ENCODE measurements at regions not wholly inside any gene's neighbourhood (a gene's known extent, or its start where the extent isn't known, plus 50 kb on each side); places are given as distances from the start of the nearest gene placed in this dataset.

DNA sequence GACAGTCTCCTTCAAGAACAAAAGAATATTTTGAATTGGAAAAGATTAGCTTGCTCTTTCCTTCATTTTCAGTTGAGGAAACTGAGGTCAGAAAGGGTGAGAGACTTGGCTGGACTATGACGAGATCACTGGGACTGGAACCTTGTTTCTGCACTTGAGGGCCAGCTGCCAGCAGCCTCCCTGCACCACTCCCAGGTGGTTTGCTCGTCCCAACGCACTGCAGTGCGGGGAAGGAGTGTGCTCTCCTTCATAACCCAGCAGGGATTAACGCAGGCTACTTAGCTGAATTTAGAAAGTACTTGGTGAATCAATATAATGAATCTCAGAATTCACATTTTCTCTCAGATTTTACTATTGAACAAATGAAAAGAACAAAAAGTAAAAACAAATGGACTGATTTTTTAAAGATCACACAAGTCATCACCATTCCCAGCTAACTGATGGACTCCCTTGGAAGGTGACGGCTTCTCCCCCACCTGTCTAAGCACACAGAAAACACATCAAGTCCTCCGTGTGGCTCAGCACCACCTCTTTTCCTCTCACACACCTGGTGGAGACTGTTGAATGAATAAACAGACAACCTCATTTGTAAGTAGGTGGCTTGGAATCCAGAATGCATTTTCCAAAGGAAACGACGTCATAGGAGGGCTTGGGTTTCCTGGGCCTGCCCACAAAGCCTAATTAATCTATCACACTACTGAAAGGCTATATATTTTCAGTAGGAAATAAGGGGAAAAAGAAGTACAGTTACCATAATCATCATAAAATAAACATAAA lies 121.0 kb downstream of the QRSL1 start:
- TF ChIP-seq NR2C2 (IDR thresholded peaks at IDR 0.05; ENCODE audit: borderline replicate concordance, control insufficient read depth, insufficient read length, low read depth) = no peak
- no peak for TF ChIP-seq HDAC2 (IDR thresholded peaks at IDR 0.05)
- no peak for TF ChIP-seq POLR2AphosphoS5 (IDR thresholded peaks at IDR 0.05; ENCODE audit: low read length)
- no peak for TF ChIP-seq CHD1 (IDR thresholded peaks at IDR 0.05; ENCODE audit: low read depth, low read length)
- TF ChIP-seq, protein P1, sequence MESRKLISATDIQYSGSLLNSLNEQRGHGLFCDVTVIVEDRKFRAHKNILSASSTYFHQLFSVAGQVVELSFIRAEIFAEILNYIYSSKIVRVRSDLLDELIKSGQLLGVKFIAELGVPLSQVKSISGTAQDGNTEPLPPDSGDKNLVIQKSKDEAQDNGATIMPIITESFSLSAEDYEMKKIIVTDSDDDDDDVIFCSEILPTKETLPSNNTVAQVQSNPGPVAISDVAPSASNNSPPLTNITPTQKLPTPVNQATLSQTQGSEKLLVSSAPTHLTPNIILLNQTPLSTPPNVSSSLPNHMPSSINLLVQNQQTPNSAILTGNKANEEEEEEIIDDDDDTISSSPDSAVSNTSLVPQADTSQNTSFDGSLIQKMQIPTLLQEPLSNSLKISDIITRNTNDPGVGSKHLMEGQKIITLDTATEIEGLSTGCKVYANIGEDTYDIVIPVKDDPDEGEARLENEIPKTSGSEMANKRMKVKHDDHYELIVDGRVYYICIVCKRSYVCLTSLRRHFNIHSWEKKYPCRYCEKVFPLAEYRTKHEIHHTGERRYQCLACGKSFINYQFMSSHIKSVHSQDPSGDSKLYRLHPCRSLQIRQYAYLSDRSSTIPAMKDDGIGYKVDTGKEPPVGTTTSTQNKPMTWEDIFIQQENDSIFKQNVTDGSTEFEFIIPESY (IDR thresholded peaks at IDR 0.05) = no peak
- no peak for TF ChIP-seq JUND (IDR thresholded peaks at IDR 0.05; ENCODE audit: low read depth, low read length)
- TF ChIP-seq EZH2 (IDR thresholded peaks at IDR 0.05; ENCODE audit: borderline replicate concordance, control insufficient read depth, low read depth, low read length) = no peak
- TF ChIP-seq TAF1 (IDR thresholded peaks at IDR 0.05; ENCODE audit: borderline replicate concordance, low read depth, low read length) = no peak
- no peak for TF ChIP-seq BACH1 (IDR thresholded peaks at IDR 0.05; ENCODE audit: borderline replicate concordance)
- TF ChIP-seq, protein P2, sequence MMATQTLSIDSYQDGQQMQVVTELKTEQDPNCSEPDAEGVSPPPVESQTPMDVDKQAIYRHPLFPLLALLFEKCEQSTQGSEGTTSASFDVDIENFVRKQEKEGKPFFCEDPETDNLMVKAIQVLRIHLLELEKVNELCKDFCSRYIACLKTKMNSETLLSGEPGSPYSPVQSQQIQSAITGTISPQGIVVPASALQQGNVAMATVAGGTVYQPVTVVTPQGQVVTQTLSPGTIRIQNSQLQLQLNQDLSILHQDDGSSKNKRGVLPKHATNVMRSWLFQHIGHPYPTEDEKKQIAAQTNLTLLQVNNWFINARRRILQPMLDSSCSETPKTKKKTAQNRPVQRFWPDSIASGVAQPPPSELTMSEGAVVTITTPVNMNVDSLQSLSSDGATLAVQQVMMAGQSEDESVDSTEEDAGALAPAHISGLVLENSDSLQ (IDR thresholded peaks at IDR 0.05) = no peak
- TF ChIP-seq YY1 (IDR thresholded peaks at IDR 0.05; ENCODE audit: low read depth, low read length) = no peak
- no peak for TF ChIP-seq MEF2A (IDR thresholded peaks at IDR 0.05; ENCODE audit: insufficient read depth, low read depth, low read length)
- TF ChIP-seq, protein P3, sequence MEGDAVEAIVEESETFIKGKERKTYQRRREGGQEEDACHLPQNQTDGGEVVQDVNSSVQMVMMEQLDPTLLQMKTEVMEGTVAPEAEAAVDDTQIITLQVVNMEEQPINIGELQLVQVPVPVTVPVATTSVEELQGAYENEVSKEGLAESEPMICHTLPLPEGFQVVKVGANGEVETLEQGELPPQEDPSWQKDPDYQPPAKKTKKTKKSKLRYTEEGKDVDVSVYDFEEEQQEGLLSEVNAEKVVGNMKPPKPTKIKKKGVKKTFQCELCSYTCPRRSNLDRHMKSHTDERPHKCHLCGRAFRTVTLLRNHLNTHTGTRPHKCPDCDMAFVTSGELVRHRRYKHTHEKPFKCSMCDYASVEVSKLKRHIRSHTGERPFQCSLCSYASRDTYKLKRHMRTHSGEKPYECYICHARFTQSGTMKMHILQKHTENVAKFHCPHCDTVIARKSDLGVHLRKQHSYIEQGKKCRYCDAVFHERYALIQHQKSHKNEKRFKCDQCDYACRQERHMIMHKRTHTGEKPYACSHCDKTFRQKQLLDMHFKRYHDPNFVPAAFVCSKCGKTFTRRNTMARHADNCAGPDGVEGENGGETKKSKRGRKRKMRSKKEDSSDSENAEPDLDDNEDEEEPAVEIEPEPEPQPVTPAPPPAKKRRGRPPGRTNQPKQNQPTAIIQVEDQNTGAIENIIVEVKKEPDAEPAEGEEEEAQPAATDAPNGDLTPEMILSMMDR (IDR thresholded peaks at IDR 0.05 in 2 of 3, conservative IDR thresholded peaks at IDR 0.05 in 1 of 3; ENCODE audit: control insufficient read depth in 2 of 3, extremely low read depth in 1 of 3, insufficient read depth in 1 of 3, low read depth in 3 of 3, low read length in 3 of 3) = no peak
